Mesendoderm (in vitro differentiated cells): ENCODE measurements at regions not wholly inside any gene's neighbourhood (a gene's known extent, or its start where the extent isn't known, plus 50 kb on each side); places are given as distances from the start of the nearest gene placed in this dataset.
"Not testable (repeated sequence)": the region's sequence is repeated elsewhere in the genome, so short reads cannot be mapped to it uniquely, and the experiment has no call there.

Source experiments
- DNase-seq: peaks from one replicate; pipeline ENCODE4 v3.0.0; 2013
- H2AK5ac ChIP-seq: 2 replicates; pipeline ENCODE4 v1.6.1; 2013; ENCODE audit warnings: low read length, inconsistent platforms
- H2BK120ac ChIP-seq: 2 replicates; pipeline ENCODE4 v1.6.1; 2013; ENCODE audit warnings: low read depth, mild to moderate bottlenecking, low read length, moderate library complexity, mixed read lengths
- H2BK15ac ChIP-seq: replicated peaks from 2 replicates; pipeline ENCODE4 v1.6.1; 2013; ENCODE audit warnings: low read depth, mild to moderate bottlenecking, moderate library complexity
- H2BK5ac ChIP-seq: 2 replicates; pipeline ENCODE4 v1.6.1; 2013; ENCODE audit warnings: low read length, inconsistent platforms
- H3K18ac ChIP-seq: 2 replicates; pipeline ENCODE4 v1.6.1; 2013; ENCODE audit warnings: mild to moderate bottlenecking, low read length, mixed read lengths
- H3K23ac ChIP-seq: one replicate; pipeline ENCODE4 v1.6.1; 2013; ENCODE audit warnings: low read length
- H3K27ac ChIP-seq: 2 replicates; pipeline ENCODE4 v1.5.1; 2013; ENCODE audit warnings: low read depth, mild to moderate bottlenecking, inconsistent platforms, low read length, moderate library complexity
- H3K27me3 ChIP-seq: 2 replicates; pipeline ENCODE4 v1.6.1; 2013; ENCODE audit warnings: low read length, control low read depth, mild to moderate bottlenecking, inconsistent platforms; ENCODE audit not compliant: insufficient read depth, poor library complexity
- H3K36me3 ChIP-seq: 2 replicates; pipeline ENCODE4 v1.6.1; 2013; ENCODE audit warnings: low read length, inconsistent platforms; ENCODE audit not compliant: control insufficient read depth, insufficient read depth
- H3K4ac ChIP-seq: one replicate; pipeline ENCODE4 v1.6.1; 2013; ENCODE audit warnings: low read depth, mild to moderate bottlenecking, low read length, moderate library complexity
- H3K4me1 ChIP-seq: 2 replicates; pipeline ENCODE4 v1.6.1; 2013; ENCODE audit warnings: low read depth, low read length, inconsistent platforms; ENCODE audit not compliant: control insufficient read depth
- H3K4me2 ChIP-seq: 2 replicates; pipeline ENCODE4 v1.6.1; 2013; ENCODE audit warnings: low read length
- H3K4me3 ChIP-seq: 2 replicates; pipeline ENCODE4 v1.5.1; 2013; ENCODE audit warnings: mild to moderate bottlenecking, low read length
- H3K56ac ChIP-seq: one replicate; pipeline ENCODE4 v1.6.1; 2013; ENCODE audit warnings: low read length
- H3K79me1 ChIP-seq: 2 replicates; pipeline ENCODE4 v1.6.1; 2013; ENCODE audit warnings: low read length, inconsistent platforms
- H3K79me2 ChIP-seq: 2 replicates; pipeline ENCODE4 v1.6.1; 2013; ENCODE audit warnings: mild to moderate bottlenecking, low read length; ENCODE audit not compliant: control insufficient read depth, insufficient read depth
- H3K9ac ChIP-seq: 2 replicates; pipeline ENCODE4 v1.6.1; 2013; ENCODE audit warnings: low read length, inconsistent platforms
- H4K5ac ChIP-seq: one replicate; pipeline ENCODE4 v1.6.1; 2013; ENCODE audit warnings: low read length
- H4K8ac ChIP-seq: one replicate; pipeline ENCODE4 v1.6.1; 2013; ENCODE audit warnings: low read depth, mild to moderate bottlenecking, control low read depth, low read length, moderate library complexity
- WGBS: extraction: QIAGEN DNeasy Blood & Tissue Kit; methylation state at CpG from one replicate; pipeline ENCODE4 v1.1.7; 2013; ENCODE audit warnings: low lambda C conversion rate, missing lambda C conversion rate; ENCODE audit not compliant: insufficient coverage; ENCODE audit errors: extremely low coverage; 5-methylcytosine and 5-hydroxymethylcytosine counted together

DNA sequence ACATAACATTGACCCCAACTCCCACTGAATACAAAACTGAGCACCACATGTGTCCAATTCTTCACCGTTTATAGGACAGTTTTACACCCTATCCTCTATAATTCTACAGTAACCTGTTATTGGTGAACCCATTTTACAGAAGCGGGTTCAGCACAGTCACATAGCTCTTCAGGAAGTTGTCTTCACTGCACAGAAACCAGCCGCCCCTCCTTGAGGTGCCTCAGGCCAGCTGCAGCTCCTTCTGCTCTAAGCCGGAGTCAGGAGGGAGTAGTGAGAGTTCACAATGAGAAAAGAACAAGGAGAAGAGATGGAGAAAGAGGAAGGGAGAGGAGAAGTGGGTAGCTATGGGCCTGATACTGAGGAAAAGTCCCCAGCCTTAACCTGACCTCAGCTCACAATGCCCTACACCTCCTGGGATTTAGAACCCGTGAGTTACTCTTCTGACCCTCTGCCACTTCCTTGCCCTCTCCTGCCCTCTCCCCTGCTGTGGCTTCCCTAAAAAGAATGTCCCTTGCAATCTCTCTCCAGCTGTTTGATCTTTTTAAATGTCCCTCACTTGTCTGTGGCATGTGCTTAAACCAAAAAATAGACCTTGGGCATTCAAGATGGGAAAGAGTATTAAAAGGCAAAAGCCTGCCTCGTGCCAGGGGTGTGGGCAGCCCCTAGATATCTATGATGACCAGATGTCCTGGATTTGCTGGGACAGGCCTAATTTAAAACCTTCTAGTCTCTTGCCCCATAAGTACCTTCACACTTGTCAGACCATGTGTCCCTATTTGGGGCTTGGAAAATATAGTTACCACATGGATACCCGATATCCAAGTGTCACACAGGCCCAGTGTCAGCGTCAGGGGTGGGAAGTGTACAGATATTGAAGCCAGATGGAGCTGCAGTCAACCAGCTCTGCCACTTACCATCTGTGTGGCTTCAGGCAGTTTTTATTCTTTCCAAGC, 71.3 kb upstream of the HES1 start:
- no peak overlapping the region for H3K9ac ChIP-seq
- H2BK15ac ChIP-seq: no peak overlapping the region
- no peak overlapping the region for H3K4me3 ChIP-seq
- no peak overlapping the region for H3K4ac ChIP-seq
- no peaks in the 10 kb centered on the region for H3K79me2 ChIP-seq
- H2BK120ac ChIP-seq: no peak overlapping the region
- no peak overlapping the region for H4K5ac ChIP-seq
- no peak overlapping the region for H3K27ac ChIP-seq
- no peak overlapping the region for H3K18ac ChIP-seq
- no peak overlapping the region for H3K4me2 ChIP-seq
- no peaks in the 10 kb centered on the region for H3K4me1 ChIP-seq
- H3K79me1 ChIP-seq: no peaks in the 10 kb centered on the region
- no peak overlapping the region for H3K23ac ChIP-seq
- H3K36me3 ChIP-seq: no peaks in the 10 kb centered on the region
- H4K8ac ChIP-seq: no peak overlapping the region
- DNase-seq: no peak
- no peak overlapping the region for H2BK5ac ChIP-seq
- no peaks in the 10 kb centered on the region for H3K27me3 ChIP-seq
- no peak overlapping the region for H2AK5ac ChIP-seq
- no CpG with 5 or more reads among the region's 8 CpGs for WGBS
- no peak overlapping the region for H3K56ac ChIP-seq

DNA sequence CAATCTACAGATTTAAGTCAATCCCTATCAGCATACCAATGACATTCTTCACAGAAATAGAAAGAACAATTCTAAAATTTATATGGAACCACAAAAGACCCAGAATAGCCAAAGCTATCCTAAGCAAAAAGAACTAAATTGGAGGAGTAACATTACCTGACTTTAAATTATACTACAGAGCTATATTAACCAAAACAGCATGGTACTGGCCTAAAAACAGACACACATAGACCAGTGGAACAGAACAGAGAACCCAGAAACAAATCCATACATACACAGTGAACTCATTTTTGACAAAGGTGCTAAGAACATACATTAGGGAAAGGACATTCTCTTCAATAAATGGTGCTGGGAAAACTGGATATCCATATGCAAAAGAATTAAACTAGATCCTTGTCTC, 68.6 kb upstream of the HES1 start:
- not testable (repeated sequence) for H3K56ac ChIP-seq, H3K4ac ChIP-seq, H2AK5ac ChIP-seq, H3K79me1 ChIP-seq, H4K5ac ChIP-seq, H3K27me3 ChIP-seq, H2BK120ac ChIP-seq, H3K4me2 ChIP-seq, H3K23ac ChIP-seq, H3K4me1 ChIP-seq, H3K79me2 ChIP-seq, H3K36me3 ChIP-seq, H3K4me3 ChIP-seq, H2BK15ac ChIP-seq, H4K8ac ChIP-seq, DNase-seq, H3K27ac ChIP-seq, H3K18ac ChIP-seq, H2BK5ac ChIP-seq, H3K9ac ChIP-seq

DNA sequence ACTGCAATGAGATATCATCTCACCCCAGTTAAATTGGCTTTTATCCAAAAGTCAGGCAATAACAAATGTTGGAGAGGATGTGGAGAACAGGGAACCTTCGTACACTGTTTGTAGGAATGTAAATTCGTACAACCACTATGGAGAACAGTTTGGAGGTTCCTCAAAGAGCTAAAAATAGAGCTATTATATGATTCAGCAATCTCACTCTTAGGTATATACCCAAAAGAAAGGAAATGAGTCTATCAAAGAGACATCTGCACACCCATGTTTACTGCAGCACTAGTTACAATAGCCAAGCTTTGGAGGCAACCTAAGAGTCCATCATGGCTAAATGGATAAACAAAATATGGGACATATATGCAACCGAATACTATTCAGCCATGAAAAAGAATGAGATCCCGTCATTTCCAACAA, 68.0 kb upstream of the HES1 start:
- Histone ChIP-seq H3K27ac (no peak overlapping the region), H3K4me2 (no peak overlapping the region), H3K36me3 (no peaks in the 10 kb centered on the region), H2BK15ac (no peak overlapping the region), H3K79me2 (no peaks in the 10 kb centered on the region), H3K56ac (no peak overlapping the region), H4K5ac (no peak overlapping the region), H3K18ac (no peak overlapping the region), H3K79me1 (no peaks in the 10 kb centered on the region), H2AK5ac (no peak overlapping the region), H3K4me3 (no peak overlapping the region), H3K27me3 (no peaks in the 10 kb centered on the region), H2BK5ac (no peak overlapping the region), H2BK120ac (no peak overlapping the region), H3K23ac (no peak overlapping the region), H3K4me1 (peaks cover 2% of the 10 kb centered on the region), H4K8ac (no peak overlapping the region), H3K4ac (no peak overlapping the region), H3K9ac (no peak overlapping the region)
- no CpG with 5 or more reads among the region's 4 CpGs for WGBS
- DNase-seq: no peak

DNA sequence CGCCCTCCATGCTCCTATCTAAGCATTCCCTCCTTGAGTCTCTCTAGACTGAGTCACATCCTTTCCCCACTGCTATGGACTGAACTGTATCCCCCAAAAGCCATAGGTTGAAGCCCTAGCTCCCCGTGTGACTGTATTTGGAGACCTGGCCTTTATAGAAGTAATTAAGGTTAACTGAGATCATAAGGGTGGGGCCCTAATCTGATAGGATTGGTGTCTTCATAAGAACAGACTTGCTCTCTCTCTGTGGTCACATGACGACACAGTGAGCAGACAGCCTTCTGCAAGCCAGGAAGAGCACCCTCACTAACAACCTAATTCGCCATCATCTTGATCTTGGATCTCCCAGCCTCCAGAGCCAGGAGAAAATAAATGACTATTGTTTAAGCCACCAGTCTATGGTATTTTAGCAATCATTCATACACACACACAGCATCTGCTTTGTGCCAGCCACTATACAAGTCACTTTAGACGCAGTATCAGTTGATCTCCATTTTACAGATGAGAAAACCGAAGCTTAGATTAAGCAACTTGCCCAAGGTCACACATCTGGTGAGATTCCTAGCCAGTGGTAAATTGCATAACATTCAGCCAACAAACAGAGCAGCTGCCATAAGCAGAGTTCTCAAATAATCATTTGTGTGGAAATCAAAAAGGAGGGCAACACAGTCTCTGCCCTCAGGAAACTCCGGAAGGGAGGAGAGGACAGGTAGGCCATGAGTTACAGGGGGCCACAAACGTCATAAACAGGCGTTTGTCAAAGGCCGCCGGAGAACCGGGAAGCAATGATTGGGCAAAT, 66.3 kb upstream of the HES1 start:
- Histone ChIP-seq H2BK5ac (no peak overlapping the region), H3K56ac (no peak overlapping the region), H3K9ac (no peak overlapping the region), H3K27ac (no peak overlapping the region), H4K5ac (no peak overlapping the region), H3K27me3 (no peaks in the 10 kb centered on the region), H3K79me1 (no peaks in the 10 kb centered on the region), H3K79me2 (no peaks in the 10 kb centered on the region), H3K4me2 (no peak overlapping the region), H3K4me3 (no peak overlapping the region), H3K23ac (no peak overlapping the region), H4K8ac (no peak overlapping the region), H3K4me1 (peaks cover 2% of the 10 kb centered on the region), H2BK120ac (no peak overlapping the region), H2BK15ac (no peak overlapping the region), H3K36me3 (no peaks in the 10 kb centered on the region), H2AK5ac (peak overlapping the region; percentile 83), H3K18ac (peak overlapping the region; percentile 86), H3K4ac (peak overlapping the region; percentile 1)
- no peak for DNase-seq
- WGBS: no CpG with 5 or more reads among the region's 12 CpGs

DNA sequence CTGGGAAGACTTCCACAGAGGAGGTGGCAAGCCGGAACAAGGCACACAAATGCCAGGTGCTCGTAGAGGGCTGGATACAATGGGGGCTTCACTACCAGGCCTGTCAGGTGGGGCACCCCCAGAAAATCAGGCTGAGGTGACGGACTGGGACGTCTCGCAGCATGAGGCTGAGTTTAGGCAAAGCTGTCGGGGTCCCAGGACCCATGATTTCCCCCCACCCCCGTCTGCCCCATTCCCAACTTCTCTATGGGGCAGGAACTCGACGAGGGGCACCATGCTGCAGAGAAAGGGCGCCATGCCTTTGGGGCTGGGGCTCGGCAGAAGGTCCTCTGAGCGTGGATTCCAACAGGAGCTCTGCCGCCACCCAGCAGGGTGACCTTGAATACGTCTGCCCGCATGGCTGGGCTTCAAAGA, 65.7 kb upstream of the HES1 start:
- Histone ChIP-seq H3K23ac (no peak overlapping the region), H3K4me2 (no peak overlapping the region), H3K79me1 (no peaks in the 10 kb centered on the region), H2BK120ac (no peak overlapping the region), H3K4ac (peak overlapping the region; percentile 1), H3K4me1 (peaks cover 2% of the 10 kb centered on the region), H3K27me3 (no peaks in the 10 kb centered on the region), H2BK5ac (peak overlapping the region; percentile 80), H3K9ac (peak overlapping the region; percentile 68), H2AK5ac (peak overlapping the region; percentile 35), H4K8ac (no peak overlapping the region), H3K18ac (peak overlapping the region; percentile 86), H3K4me3 (no peak overlapping the region), H3K27ac (peak overlapping the region; percentile 83), H4K5ac (no peak overlapping the region), H3K79me2 (no peaks in the 10 kb centered on the region), H3K36me3 (no peaks in the 10 kb centered on the region), H3K56ac (peak overlapping the region; percentile 92), H2BK15ac (no peak overlapping the region)
- DNase-seq: no peak
- WGBS: no CpG with 5 or more reads among the region's 15 CpGs
